Right lobe of liver (tissue), 6 donors: ENCODE measurements at regions not wholly inside any gene's neighbourhood (a gene's known extent, or its start where the extent isn't known, plus 50 kb on each side); places are given as distances from the start of the nearest gene placed in this dataset.

ENCODE experiments used
- ATAC-seq, 4 donors: fragments of 200-7000 bp; cut with Tn5 transposase; one replicate each; pipeline ENCODE4 v1.9.1; 2020; ENCODE audit warnings: mild to moderate bottlenecking in 4 of 4, moderate library complexity in 4 of 4
- DNase-seq, 3 donors: peaks; one replicate each; pipeline ENCODE4 v3.0.0-alpha.2; 2020
- H3K27ac ChIP-seq, 3 donors: fragments of 200-600 bp; one replicate each; pipeline ENCODE4 v1.8.0; 2022
- H3K27me3 ChIP-seq, 2 donors: fragments of 200-600 bp; one replicate each; pipeline ENCODE4 v1.8.0; 2022
- H3K36me3 ChIP-seq, 4 donors: fragments of 200-600 bp; sonication (generic) in 1 of 4; one replicate each; pipeline versions ENCODE4 v1.5.1 to v1.8.0; 2017 to 2022; ENCODE audit warnings: control low read depth in 1 of 4
- H3K4me1 ChIP-seq, 4 donors: fragments of 200-600 bp; sonication (generic) in 1 of 4; one replicate each; pipeline versions ENCODE4 v1.5.1 to v1.8.0; 2017 to 2022; ENCODE audit warnings: control low read depth in 1 of 4
- H3K4me3 ChIP-seq, 3 donors: fragments of 200-600 bp; one replicate each; pipeline ENCODE4 v1.8.0; 2022
- H3K9me3 ChIP-seq, 4 donors: fragments of 200-600 bp; sonication (generic) in 1 of 4; one replicate each; pipeline versions ENCODE4 v1.5.1 to v1.8.0; 2017 to 2022; ENCODE audit warnings: control low read depth in 1 of 4
- CTCF ChIP-seq, 4 donors: fragments of 200-600 bp in 3 of 4; fragments of 450-650 bp in 1 of 4; IDR thresholded peaks; one replicate each; pipeline versions ENCODE4 v1.5.1 to v1.8.0; 2016 to 2022; ENCODE audit warnings: antibody characterized with exemption in 4 of 4, mild to moderate bottlenecking in 2 of 4
- POLR2A ChIP-seq: fragments of 450-650 bp; IDR thresholded peaks from one replicate; pipeline ENCODE4 v1.6.1; 2017; ENCODE audit warnings: antibody characterized with exemption, mild to moderate bottlenecking
- WGBS: methylation state at CpG from one replicate; pipeline ENCODE4 v1.1.6; 2018; ENCODE audit warnings: low coverage, low lambda C conversion rate; ENCODE audit not compliant: insufficient coverage; ENCODE audit errors: missing lambda C conversion rate; 5-methylcytosine and 5-hydroxymethylcytosine counted together
- intact Hi-C, 2 donors: fragments of 100-400 bp; cut with DNase I; formaldehyde crosslinking; loops; one replicate each; pipeline versions ENCODE4 v1.11.2 to v1.14.1; 2022
- donor health status: DM: no; HTN: yes; CAD: no.
- donor health status: DM: no; HTN: no; CAD: no.
- donor health status: DM: no; HTN: no; CAD: no.
- donor health status: DM: no; HTN: yes; CAD: no.
- donor health status: DM: no; HTN: yes; CAD: no.

- intact Hi-C loops, result no loop called here
- no peaks in the 10 kb centered on the region for H3K4me1 ChIP-seq
- no peak for ATAC-seq
- no peaks in the 10 kb centered on the region for H3K9me3 ChIP-seq
- no peak overlapping the region for H3K27ac ChIP-seq
- TF ChIP-seq CTCF (IDR thresholded peaks at IDR 0.05) (no peak), POLR2A (no peak)
- no peak for DNase-seq
- no peaks in the 10 kb centered on the region for H3K27me3 ChIP-seq
- 71% methylated on average over 5 of the region's 9 CpGs for WGBS
- no peak overlapping the region for H3K4me3 ChIP-seq
- no peaks in the 10 kb centered on the region for H3K36me3 ChIP-seq
Measured at GRCh38 chr3:14273901-14274611, 95.4 kb downstream of the LSM3 start.

- DNase-seq (no peak), ATAC-seq (no peak)
- no peaks in the 10 kb centered on the region for H3K4me1 ChIP-seq
- intact Hi-C loops, result no loop called here
- no peaks in the 10 kb centered on the region for H3K9me3 ChIP-seq
- no peaks in the 10 kb centered on the region for H3K36me3 ChIP-seq
- no peak overlapping the region for H3K27ac ChIP-seq
- no peak overlapping the region for H3K4me3 ChIP-seq
- H3K27me3 ChIP-seq, result no peaks in the 10 kb centered on the region
- no peak for TF ChIP-seq POLR2A
- TF ChIP-seq CTCF (IDR thresholded peaks at IDR 0.05), result no peak
- WGBS, result 75% methylated on average over 5 of the region's 6 CpGs
Measured at GRCh38 chr3:14274612-14274936, 96.0 kb downstream of the LSM3 start.

GRCh38 chr3:14274999-14275961, 96.7 kb downstream of the LSM3 start:
- intact Hi-C loops, result no loop called here
- ATAC-seq, result no peak

More at GRCh38 chr3:14274999-14275961, 96.7 kb downstream of the LSM3 start:
- Histone ChIP-seq H3K4me3 (no peak overlapping the region), H3K27ac (no peak overlapping the region), H3K27me3 (no peaks in the 10 kb centered on the region), H3K4me1 (no peaks in the 10 kb centered on the region), H3K9me3 (no peaks in the 10 kb centered on the region), H3K36me3 (no peaks in the 10 kb centered on the region)
- DNase-seq, result no peak
- TF ChIP-seq POLR2A (no peak), CTCF (IDR thresholded peaks at IDR 0.05) (peak in 1 of 4 donors; percentile 7)
- WGBS, result 61% methylated on average over 3 of the region's 8 CpGs
